Limb (tissue), 2 donors: ENCODE measurements at regions not wholly inside any gene's neighbourhood (a gene's known extent, or its start where the extent isn't known, plus 50 kb on each side); places are given as distances from the start of the nearest gene placed in this dataset.
A peak's percentile ranks its signal among the peaks of the same experiment; 100 is the strongest.
"Not testable (repeated sequence)": the region's sequence is repeated elsewhere in the genome, so short reads cannot be mapped to it uniquely, and the experiment has no call there.

Source experiments
- DNase-seq, 2 donors: peaks; one replicate each; pipeline ENCODE4 v3.0.0-alpha.2; 2016; ENCODE audit errors: extremely low spot score in 2 of 2

GRCh38 chr6:139981066-139981624, 606.7 kb upstream of the CITED2 start:
- no peak for DNase-seq

- DNase-seq, result not testable (repeated sequence)
Measured at GRCh38 chr6:139980631-139981030, 606.2 kb upstream of the CITED2 start.

DNA sequence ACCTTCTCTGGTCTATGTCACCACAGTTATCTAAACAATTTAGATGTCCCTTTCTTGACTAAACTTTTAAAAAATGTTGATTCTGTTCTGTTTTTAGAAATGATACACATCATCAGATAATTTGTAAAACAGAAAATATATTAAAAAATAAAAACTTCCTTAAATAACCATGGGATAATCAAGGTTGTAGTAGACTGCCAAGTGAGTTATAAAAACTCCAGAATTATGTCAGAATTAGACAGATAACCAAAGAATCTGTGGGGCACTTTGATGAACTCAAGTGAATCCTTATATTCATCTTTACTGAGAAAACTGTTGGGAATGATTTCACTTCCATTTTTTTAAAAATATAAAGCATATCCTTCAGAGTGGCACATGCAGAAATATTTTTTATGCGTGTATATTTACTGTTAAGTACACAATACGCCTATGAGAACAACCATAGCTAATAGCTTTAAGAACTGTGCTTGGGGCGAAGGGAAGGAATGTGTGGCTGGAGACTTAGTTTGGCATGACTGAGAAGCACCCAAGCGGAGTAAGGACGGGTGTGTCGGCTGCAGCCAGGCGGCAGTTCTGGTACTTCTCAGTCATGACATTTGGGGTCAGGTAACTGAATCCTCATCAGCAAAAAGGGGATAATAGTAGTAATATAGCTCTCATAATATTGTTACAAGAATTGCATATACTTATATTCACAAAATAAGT, 604.7 kb upstream of the CITED2 start:
- DNase-seq, result no peak

DNA sequence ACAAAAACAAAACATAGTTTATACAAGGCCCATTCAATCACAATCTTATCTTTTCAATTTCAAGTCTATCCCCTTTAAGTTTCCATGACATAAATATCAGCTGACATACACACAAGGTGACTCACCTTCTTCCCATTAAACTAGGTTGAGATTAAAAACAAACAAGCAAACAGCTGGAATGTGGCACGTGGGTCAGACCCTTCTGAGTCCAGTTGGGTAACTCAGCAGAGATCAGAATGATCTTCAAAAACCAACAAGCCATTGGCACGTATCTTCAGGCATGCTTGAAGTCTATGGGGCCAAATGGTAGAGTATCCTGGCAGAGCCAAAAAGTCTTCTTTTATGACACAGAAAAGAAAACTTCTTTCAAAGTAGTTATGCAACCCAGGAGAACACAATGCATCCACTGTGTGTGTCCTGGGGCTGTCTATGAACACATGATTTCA, 603.5 kb upstream of the CITED2 start:
- no peak for DNase-seq

- no peak for DNase-seq
Measured at GRCh38 chr6:139973669-139974344, 599.4 kb upstream of the CITED2 start.

DNA sequence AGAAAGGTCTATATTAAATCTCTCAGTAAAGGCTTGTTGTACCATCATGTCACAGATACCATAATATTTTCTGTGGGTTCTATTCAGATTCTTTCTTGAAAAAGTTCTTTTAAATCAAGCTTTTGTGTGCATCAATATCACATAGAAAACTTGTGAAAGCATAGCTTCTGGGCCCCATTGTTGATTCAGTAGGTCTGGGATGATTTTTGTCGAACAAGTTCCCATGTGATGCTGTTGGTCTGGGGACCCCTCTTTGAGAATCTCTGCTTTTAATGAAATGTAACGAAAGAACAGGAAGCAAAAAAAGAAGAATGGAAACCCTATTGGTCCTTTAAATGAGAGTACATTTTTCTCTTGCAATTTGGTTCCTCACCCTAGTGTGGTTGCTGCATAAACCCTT, 597.7 kb upstream of the CITED2 start:
- no peak for DNase-seq

DNA sequence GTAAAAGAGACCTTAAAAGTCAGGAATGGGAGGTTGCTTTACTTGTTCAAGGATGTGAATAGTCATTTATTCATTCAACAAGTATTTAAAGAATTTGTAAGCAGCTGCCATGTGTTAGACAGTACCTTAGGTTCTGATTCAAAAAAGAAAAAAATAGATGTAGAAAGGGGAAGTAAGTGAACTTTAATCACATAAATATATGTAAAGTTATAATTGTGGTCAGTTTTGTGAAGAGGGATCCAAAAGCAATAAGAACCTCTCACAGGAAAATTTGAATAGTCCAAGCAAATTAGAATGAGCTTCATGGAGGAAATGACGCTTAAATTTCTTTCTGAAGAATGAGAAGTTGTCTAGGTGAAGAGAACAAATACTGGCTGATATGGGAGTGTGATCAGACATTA, 596.1 kb upstream of the CITED2 start:
- no peak for DNase-seq

DNA sequence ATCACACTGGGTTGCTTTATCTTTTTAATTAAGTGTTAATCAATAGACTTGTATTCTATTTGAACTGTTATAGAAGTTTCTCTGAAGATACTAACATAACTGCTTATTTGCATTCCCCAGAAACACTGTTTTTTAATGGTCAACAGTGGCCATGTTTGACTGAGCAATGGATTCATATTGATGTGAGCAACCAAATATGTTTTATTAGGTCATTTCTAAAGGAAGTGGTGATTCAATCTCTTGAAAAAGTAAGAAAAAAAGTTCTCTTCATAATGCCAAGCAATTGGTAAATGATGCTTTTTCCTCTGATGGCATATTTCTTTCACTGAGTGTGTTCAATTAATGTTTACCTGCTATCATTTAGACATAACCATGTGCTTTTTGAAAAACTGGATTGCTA, 593.0 kb upstream of the CITED2 start:
- DNase-seq, result no peak

DNA sequence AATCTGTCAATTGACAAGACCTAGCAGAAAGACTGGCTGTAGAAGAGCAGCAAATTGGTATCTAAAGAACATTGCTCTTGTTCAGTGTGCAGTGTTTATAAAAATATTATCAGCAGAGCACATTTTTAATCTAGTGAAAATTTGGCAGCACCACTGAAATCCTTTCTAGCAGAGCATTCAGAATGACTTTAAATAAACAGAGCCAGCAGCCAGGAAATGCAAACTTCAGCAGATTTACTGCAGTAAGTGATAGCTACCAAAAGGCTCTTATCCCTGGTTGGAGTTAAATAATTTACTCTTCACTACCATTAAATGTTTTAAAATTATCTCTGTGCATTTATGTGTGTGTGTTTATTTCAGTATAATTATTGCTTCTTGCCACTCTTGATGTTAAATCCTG, 590.9 kb upstream of the CITED2 start:
- no peak for DNase-seq

- DNase-seq, result no peak
Measured at GRCh38 chr6:139964737-139965136, 590.3 kb upstream of the CITED2 start.

GRCh38 chr6:139962654-139963347, 588.4 kb upstream of the CITED2 start:
- no peak for DNase-seq

DNA sequence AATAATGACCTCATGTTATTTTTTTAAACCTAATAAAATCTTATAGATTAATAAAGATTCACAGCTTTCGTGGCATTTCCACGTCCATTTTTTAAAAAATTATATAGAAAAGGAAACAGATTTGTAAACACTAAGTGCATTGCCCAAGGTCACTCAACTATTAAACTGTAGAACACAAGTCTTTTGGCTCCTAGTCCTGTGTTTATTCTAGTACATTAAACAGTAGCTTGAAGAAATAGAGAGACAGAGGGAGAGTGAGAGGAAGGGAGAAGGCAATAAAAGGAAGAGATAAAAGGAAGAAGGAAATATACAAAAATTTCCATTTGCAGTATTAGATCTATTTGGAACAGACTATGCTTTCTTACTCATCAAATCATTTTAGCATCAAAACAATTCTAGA, 586.7 kb upstream of the CITED2 start:
- DNase-seq, result no peak

GRCh38 chr6:139960671-139961070, 586.2 kb upstream of the CITED2 start:
- no peak for DNase-seq

- no peak for DNase-seq
Measured at GRCh38 chr6:139955366-139956155, 581.1 kb upstream of the CITED2 start.

DNA sequence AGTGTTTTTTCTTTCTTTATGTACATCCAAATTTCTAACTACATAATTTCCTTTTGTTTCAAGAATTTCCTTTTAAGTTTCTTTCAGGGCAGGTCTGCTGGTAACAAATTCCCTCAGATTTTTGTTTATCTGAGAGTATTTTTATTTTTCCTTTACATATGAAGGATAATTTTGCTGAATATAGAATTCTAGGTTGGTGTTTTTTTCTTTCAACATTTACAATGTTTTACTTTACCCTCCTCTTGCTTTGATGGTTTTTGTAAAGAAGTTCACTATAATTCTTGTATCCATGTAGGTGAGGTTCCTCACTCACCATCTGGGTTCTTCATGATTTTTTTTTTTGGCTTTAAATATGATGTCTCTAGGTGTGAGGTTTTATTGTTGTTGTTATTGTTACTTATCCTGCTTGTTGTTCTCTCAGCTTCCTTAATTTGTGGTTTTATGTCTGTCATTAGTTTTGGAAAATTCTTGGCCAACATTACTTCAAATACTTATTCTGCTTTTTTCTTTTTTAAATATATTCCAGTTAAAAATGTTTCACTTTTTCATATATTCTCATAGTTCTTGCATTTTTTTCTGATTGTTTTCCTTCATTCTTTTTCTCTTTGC, 580.1 kb upstream of the CITED2 start:
- DNase-seq, result no peak

GRCh38 chr6:139953780-139954179, 579.3 kb upstream of the CITED2 start:
- DNase-seq, result not testable (repeated sequence)

DNA sequence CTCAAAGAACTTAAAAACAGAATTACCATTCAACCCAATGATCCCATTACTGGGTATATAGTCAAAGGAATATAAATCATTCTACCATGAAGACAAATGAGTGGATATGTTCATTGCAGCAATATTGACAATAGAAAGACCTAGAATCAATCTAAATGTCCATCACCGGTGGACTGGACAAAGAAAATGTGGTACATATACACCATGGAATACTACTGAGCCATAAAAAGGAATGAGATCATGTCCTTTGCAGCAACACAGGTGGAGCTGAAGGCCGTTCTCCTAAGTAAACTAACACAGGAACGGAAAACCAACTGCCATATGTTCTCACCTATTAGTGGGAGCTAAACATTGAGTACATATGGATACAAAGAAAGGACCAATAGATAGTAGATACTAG, 576.7 kb upstream of the CITED2 start:
- DNase-seq, result no peak

DNA sequence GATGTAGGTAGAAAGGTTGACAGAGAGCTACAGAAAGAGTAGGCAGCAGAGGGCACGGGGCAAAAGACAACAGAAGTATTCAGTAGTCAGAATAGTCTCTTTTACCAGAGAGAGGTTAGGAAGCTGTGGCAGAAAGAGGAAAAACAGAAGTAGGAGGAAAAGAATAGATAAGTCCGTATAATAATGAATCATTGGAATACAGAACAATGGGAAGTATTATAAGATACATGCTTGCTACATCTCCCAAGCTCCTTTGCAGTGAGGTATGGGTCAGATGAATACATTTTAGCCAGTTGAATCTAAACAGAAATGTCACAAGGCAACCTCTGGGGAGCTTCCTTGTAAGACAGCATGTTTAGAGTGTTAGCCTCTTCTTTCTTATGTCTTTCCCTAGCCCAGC, 570.5 kb upstream of the CITED2 start:
- DNase-seq, result no peak

GRCh38 chr6:139944131-139944530, 569.7 kb upstream of the CITED2 start:
- DNase-seq, result no peak

- peak in 1 of 2 donors; percentile 73 for DNase-seq
Measured at GRCh38 chr6:139943391-139943790, 568.9 kb upstream of the CITED2 start.

- DNase-seq, result no peak
Measured at GRCh38 chr6:139942331-139942730, 567.9 kb upstream of the CITED2 start.
